Ishikawa (cell line): ENCODE measurements at regions not wholly inside any gene's neighbourhood (a gene's known extent, or its start where the extent isn't known, plus 50 kb on each side); places are given as distances from the start of the nearest gene placed in this dataset.
A peak's percentile ranks its signal among the peaks of the same experiment; 100 is the strongest.

Experiments
- CEBPB ChIP-seq: IDR thresholded peaks from 2 replicates; pipeline ENCODE4 v1.6.1; 2012
- CREB1 ChIP-seq: IDR thresholded peaks from 2 replicates; pipeline ENCODE4 v1.6.1; 2012; ENCODE audit warnings: low read depth
- EGR1 ChIP-seq: IDR thresholded peaks from 2 replicates; pipeline ENCODE4 v1.6.1; 2012
- EP300 ChIP-seq: IDR thresholded peaks from 2 replicates; pipeline ENCODE4 v1.6.1; 2012; ENCODE audit warnings: borderline replicate concordance
- FOXM1 ChIP-seq: IDR thresholded peaks from 2 replicates; pipeline ENCODE4 v1.6.1; 2012; ENCODE audit warnings: low read depth, borderline replicate concordance
- NFIC ChIP-seq: IDR thresholded peaks from 2 replicates; pipeline ENCODE4 v1.6.1; 2012
- RAD21 ChIP-seq: IDR thresholded peaks from 2 replicates; pipeline ENCODE4 v1.6.1; 2012; ENCODE audit warnings: low read depth
- TAF1 ChIP-seq: IDR thresholded peaks from 2 replicates; pipeline ENCODE4 v1.6.1; 2012; ENCODE audit warnings: low read depth, mild to moderate bottlenecking
- TCF12 ChIP-seq: IDR thresholded peaks from 2 replicates; pipeline ENCODE4 v1.6.1; 2012; ENCODE audit warnings: low read depth
- TEAD4 ChIP-seq: IDR thresholded peaks from 2 replicates; pipeline ENCODE4 v1.6.1; 2012
- YY1 ChIP-seq: IDR thresholded peaks from 2 replicates; pipeline ENCODE4 v1.6.1; 2012; ENCODE audit warnings: low read depth
- ZBTB7A ChIP-seq: IDR thresholded peaks from 2 replicates; pipeline ENCODE4 v1.6.1; 2012; ENCODE audit warnings: low read depth
- TF ChIP-seq, protein P1 (sequence below): IDR thresholded peaks from 2 replicates; pipeline ENCODE4 v1.6.1; 2012; ENCODE audit warnings: low read depth, mild to moderate bottlenecking
- TF ChIP-seq, protein P2 (sequence below): IDR thresholded peaks from 2 replicates; pipeline ENCODE4 v1.6.1; 2012
- TF ChIP-seq, protein P3 (sequence below): IDR thresholded peaks from 2 replicates; pipeline ENCODE4 v1.6.1; 2012

DNA sequence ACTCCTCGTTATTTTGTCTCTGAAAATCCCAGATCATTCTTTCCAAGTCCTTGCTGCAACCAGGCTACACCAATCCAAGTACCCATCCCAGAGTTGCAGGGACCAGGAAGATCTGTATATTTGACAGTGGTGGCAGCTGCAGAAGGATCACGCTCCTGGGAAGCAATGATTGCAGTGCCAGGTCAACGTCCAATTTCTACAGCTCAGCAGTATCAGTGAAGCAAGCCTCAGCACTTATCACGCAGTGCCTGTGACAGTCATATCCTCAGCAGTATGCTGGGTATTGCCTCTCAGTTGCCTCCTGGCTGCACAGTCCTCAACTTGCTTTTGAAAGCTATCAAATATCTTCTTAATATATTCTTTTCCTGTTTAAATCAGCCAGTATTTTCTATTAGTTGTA is 66.7 kb downstream of the BARHL2 start:
- TF ChIP-seq CEBPB (no peak), TEAD4 (no peak), FOXM1 (no peak)
- TF ChIP-seq, protein P1, sequence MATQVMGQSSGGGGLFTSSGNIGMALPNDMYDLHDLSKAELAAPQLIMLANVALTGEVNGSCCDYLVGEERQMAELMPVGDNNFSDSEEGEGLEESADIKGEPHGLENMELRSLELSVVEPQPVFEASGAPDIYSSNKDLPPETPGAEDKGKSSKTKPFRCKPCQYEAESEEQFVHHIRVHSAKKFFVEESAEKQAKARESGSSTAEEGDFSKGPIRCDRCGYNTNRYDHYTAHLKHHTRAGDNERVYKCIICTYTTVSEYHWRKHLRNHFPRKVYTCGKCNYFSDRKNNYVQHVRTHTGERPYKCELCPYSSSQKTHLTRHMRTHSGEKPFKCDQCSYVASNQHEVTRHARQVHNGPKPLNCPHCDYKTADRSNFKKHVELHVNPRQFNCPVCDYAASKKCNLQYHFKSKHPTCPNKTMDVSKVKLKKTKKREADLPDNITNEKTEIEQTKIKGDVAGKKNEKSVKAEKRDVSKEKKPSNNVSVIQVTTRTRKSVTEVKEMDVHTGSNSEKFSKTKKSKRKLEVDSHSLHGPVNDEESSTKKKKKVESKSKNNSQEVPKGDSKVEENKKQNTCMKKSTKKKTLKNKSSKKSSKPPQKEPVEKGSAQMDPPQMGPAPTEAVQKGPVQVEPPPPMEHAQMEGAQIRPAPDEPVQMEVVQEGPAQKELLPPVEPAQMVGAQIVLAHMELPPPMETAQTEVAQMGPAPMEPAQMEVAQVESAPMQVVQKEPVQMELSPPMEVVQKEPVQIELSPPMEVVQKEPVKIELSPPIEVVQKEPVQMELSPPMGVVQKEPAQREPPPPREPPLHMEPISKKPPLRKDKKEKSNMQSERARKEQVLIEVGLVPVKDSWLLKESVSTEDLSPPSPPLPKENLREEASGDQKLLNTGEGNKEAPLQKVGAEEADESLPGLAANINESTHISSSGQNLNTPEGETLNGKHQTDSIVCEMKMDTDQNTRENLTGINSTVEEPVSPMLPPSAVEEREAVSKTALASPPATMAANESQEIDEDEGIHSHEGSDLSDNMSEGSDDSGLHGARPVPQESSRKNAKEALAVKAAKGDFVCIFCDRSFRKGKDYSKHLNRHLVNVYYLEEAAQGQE, result no peak
- TF ChIP-seq, protein P2, sequence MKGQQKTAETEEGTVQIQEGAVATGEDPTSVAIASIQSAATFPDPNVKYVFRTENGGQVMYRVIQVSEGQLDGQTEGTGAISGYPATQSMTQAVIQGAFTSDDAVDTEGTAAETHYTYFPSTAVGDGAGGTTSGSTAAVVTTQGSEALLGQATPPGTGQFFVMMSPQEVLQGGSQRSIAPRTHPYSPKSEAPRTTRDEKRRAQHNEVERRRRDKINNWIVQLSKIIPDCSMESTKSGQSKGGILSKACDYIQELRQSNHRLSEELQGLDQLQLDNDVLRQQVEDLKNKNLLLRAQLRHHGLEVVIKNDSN, result no peak

DNA sequence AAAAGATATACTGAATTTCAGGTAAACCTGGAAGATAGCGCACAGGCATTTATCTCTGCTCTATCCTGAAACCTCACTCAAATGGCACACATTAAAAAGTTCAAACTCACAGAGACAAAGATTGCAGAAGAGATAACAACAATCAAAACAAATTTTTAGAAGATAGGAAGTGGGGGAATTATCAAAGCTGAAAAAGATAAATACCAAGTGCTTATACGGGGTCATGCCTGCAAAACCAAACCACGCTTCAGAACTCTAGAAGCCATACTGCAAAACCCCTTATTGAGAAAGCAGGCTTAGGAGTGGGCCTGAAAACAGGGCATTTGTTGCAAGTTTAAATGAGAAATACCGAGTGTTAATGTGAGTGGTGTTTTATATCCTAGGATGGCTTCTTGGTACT is 76.8 kb downstream of the BARHL2 start:
- TF ChIP-seq TAF1 (no peak), EP300 (no peak), NFIC (no peak), EGR1 (no peak), RAD21 (no peak), CEBPB (no peak), YY1 (no peak), TEAD4 (no peak), FOXM1 (no peak), CREB1 (no peak), TCF12 (no peak), ZBTB7A (no peak)
- TF ChIP-seq, protein P3, sequence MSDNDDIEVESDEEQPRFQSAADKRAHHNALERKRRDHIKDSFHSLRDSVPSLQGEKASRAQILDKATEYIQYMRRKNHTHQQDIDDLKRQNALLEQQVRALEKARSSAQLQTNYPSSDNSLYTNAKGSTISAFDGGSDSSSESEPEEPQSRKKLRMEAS, result no peak
- TF ChIP-seq, protein P1, result no peak
- TF ChIP-seq, protein P2, result no peak

DNA sequence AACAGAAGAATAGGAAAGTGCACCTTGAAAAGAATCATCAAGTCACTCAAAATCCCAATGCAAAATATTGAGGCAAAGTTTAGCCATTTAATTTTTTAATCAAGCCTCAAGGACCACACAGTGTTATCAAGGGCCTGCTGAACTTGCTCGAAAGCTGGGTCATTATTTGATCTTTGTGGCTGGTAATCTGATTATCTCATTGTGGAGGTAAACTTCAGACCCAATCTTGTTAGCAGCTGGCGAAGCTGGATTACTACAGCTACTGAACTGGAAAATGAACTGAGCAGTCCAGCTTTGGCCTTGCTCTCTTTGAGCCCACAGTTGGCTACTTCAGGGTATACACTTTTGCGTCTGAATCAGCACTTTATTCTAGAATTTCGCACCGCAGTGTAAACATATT is 94.4 kb downstream of the BARHL2 start:
- TF ChIP-seq TAF1 (no peak), TCF12 (no peak), EGR1 (no peak), FOXM1 (no peak)
- TF ChIP-seq, protein P1, result no peak

DNA sequence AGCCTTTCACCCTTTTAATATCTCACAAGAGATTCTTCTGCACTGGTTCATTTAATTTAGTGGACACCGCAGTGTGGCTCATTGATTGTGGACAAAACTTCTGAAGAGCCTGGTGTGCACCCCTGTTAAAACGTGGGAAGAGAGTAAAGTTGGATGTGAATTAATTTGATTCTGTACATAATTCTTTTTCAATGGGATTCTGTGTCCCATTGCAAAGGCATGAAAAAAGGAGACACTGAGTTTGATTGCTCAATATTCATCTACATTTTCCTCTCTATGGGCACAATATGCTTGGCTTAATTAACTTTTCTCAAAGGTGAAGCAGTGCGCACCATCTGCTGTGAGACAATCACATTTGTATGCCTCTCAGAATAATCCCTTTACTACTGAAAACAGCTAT is 95.1 kb downstream of the BARHL2 start:
- TF ChIP-seq TEAD4 (no peak), RAD21 (no peak), TAF1 (no peak), EP300 (no peak), FOXM1 (no peak), YY1 (no peak)
- TF ChIP-seq, protein P2, result no peak

DNA sequence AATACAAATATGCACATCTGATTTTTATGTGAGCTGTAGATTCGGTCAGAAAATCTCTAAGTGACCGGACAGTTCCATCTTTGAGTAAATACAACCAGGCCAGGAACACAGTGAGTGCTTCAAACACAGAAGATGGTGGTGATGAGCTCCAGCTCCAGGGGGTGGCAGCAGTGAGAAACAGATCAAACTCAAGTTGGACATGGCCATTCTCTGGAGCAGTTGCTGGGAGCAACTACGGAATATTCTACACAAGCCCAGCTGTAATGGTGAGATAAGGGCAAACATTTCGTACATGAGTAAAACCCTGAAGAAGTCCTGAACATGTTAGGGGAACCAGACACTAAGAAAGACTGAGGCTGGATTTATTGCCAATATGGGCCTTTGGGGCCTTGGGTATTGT is 100.7 kb downstream of the BARHL2 start:
- TF ChIP-seq YY1 (no peak), FOXM1 (no peak), RAD21 (peak; percentile 49), TAF1 (no peak), CEBPB (no peak)
- TF ChIP-seq, protein P2, result no peak
